Ishikawa (cell line): ENCODE measurements at regions not wholly inside any gene's neighbourhood (a gene's known extent, or its start where the extent isn't known, plus 50 kb on each side); places are given as distances from the start of the nearest gene placed in this dataset.

ENCODE experiments used
- EP300 ChIP-seq: IDR thresholded peaks from 2 replicates; pipeline ENCODE4 v1.6.1; 2012; ENCODE audit warnings: borderline replicate concordance
- RAD21 ChIP-seq: IDR thresholded peaks from 2 replicates; pipeline ENCODE4 v1.6.1; 2012; ENCODE audit warnings: low read depth

GRCh38 chr7:132022188-132022587 is 465.8 kb upstream of the PODXL start:
- TF ChIP-seq RAD21 (no peak), EP300 (no peak)
